Kidney capillary endothelial cell (primary cell): ENCODE measurements at regions not wholly inside any gene's neighbourhood (a gene's known extent, or its start where the extent isn't known, plus 50 kb on each side); places are given as distances from the start of the nearest gene placed in this dataset.
"Not testable (repeated sequence)": the region's sequence is repeated elsewhere in the genome, so short reads cannot be mapped to it uniquely, and the experiment has no call there.

Source experiments
- DNase-seq: peaks from one replicate; pipeline ENCODE4 v3.0.0-alpha.2; 2018; ENCODE audit warnings: low spot score

GRCh38 chr21:6133852-6134630, 4387.3 kb upstream of the TPTE start:
- DNase-seq, result not testable (repeated sequence)

GRCh38 chr21:6136732-6137131, 4384.7 kb upstream of the TPTE start:
- DNase-seq, result not testable (repeated sequence)

- not testable (repeated sequence) for DNase-seq
These were observed 4382.9 kb upstream of the TPTE start for GRCh38 chr21:6138244-6139136.

- DNase-seq, result not testable (repeated sequence)
These were observed 4382.1 kb upstream of the TPTE start for GRCh38 chr21:6139331-6139730.

- not testable (repeated sequence) for DNase-seq
These were observed 4381.5 kb upstream of the TPTE start for GRCh38 chr21:6139862-6140261.

- not testable (repeated sequence) for DNase-seq
These were observed 4380.8 kb upstream of the TPTE start for GRCh38 chr21:6140467-6141137.

- DNase-seq, result not testable (repeated sequence)
These were observed 4380.3 kb upstream of the TPTE start for GRCh38 chr21:6141138-6141474.

GRCh38 chr21:6153154-6153553, 4368.2 kb upstream of the TPTE start:
- not testable (repeated sequence) for DNase-seq

- DNase-seq, result not testable (repeated sequence)
These were observed 4366.7 kb upstream of the TPTE start for GRCh38 chr21:6154524-6155320.

GRCh38 chr21:6156712-6157389, 4364.5 kb upstream of the TPTE start:
- not testable (repeated sequence) for DNase-seq

- not testable (repeated sequence) for DNase-seq
These were observed 4363.9 kb upstream of the TPTE start for GRCh38 chr21:6157515-6157914.

GRCh38 chr21:6158171-6158570, 4363.2 kb upstream of the TPTE start:
- not testable (repeated sequence) for DNase-seq
